HCT116 (cell line): ENCODE measurements at regions not wholly inside any gene's neighbourhood (a gene's known extent, or its start where the extent isn't known, plus 50 kb on each side); places are given as distances from the start of the nearest gene placed in this dataset.

Experiments
- ATAC-seq: fragments of 200-7000 bp; cut with Tn5 transposase; 2 replicates; pipeline ENCODE4 v1.9.1; 2020; ENCODE audit warnings: mild to moderate bottlenecking, moderate library complexity
- BruUV-seq: library from RNA; stranded (reverse); fragments of 400-500 nt; replicated peaks from 2 replicates; lab custom pipeline; 2021; lab: Mats Ljungman, UMichigan
- CTCF ChIA-PET: fragments of 300-600 bp; sonication (Branson Sonifier 250); formaldehyde crosslinking; loops from one replicate; lab custom pipeline; 2021; ENCODE audit warnings: antibody characterized with exemption; lab: Charles Lee
- POLR2A ChIA-PET: fragments of 300-600, 350-600 bp; sonication (Branson Sonifier 250); formaldehyde crosslinking; loops from one replicate; lab custom pipeline; 2021; ENCODE audit warnings: antibody characterized with exemption; lab: Charles Lee
- RAD21 ChIA-PET, 2 experiments: fragments of 300-600 bp; sonication (Branson Sonifier 250); formaldehyde crosslinking; loops; one replicate each; lab custom pipeline; 2023; ENCODE audit warnings: low total read pairs in 2 of 2; ENCODE audit not compliant: uncharacterized antibody in 2 of 2, unreplicated experiment in 2 of 2, low non-redundant PET in 1 of 2; lab: Charles Lee
- DNase-seq: peaks from one replicate; pipeline ENCODE4 v3.0.0-alpha.2; 2010; ENCODE audit warnings: low read depth, low spot score
- H2AFZ ChIP-seq: fragments of 200-600 bp; shearing (Covaris generic), sonication (generic); 2 replicates; pipeline ENCODE4 v1.6.1; 2017; ENCODE audit warnings: low read depth, mixed run types, mixed read lengths, antibody characterized with exemption, low read length; ENCODE audit not compliant: poor library complexity, severe bottlenecking
- H3K27ac ChIP-seq: 2 replicates; pipeline ENCODE4 v1.5.1; 2012; ENCODE audit warnings: low read depth, low read length
- H3K27me3 ChIP-seq: fragments of 200-600 bp; sonication (generic); 2 replicates; pipeline ENCODE4 v1.6.1; 2016; ENCODE audit warnings: mixed run types, low read length, mixed read lengths; ENCODE audit not compliant: insufficient read depth
- H3K36me3 ChIP-seq, 2 experiments: fragments of 200-500 bp in 1 of 2; fragments of 200-600 bp in 1 of 2; sonication (Bioruptor generic) in 1 of 2; sonication (generic) in 1 of 2; 2 replicates each; pipeline versions ENCODE4 v1.5.1 to v1.6.1; 2014 to 2016; ENCODE audit warnings: low read length in 2 of 2, inconsistent platforms in 1 of 2, mixed read lengths in 1 of 2, mixed run types in 1 of 2; ENCODE audit not compliant: insufficient read depth in 2 of 2, control insufficient read depth in 1 of 2
- H3K4me1 ChIP-seq, 2 experiments: fragments of 200-600 bp in 1 of 2; sonication (generic) in 1 of 2; 2 replicates each; pipeline versions ENCODE4 v1.5.1 to v1.6.1; 2012 to 2017; ENCODE audit warnings: low read length in 2 of 2, inconsistent platforms in 1 of 2, mild to moderate bottlenecking in 1 of 2, mixed read lengths in 1 of 2, mixed run types in 1 of 2, moderate library complexity in 1 of 2; ENCODE audit not compliant: insufficient read depth in 2 of 2, control insufficient read depth in 1 of 2
- H3K4me2 ChIP-seq: fragments of 200-600 bp; sonication (generic); 2 replicates; pipeline ENCODE4 v1.6.1; 2017; ENCODE audit warnings: mixed run types, low read length, mixed read lengths
- H3K4me3 ChIP-seq, 2 experiments: fragments of 200-600 bp in 1 of 2; sonication (generic) in 1 of 2; replicated peaks in 1 of 2; 2 replicates each; pipeline ENCODE4 v1.5.1; 2011 to 2016; ENCODE audit warnings: low read length in 2 of 2, control low read depth in 1 of 2, low read depth in 1 of 2, mild to moderate bottlenecking in 1 of 2, mixed read lengths in 1 of 2, mixed run types in 1 of 2
- H3K79me2 ChIP-seq: fragments of 200-600 bp; sonication (generic); 2 replicates; pipeline ENCODE4 v1.6.1; 2017; ENCODE audit warnings: mild to moderate bottlenecking, mixed run types, low read length, moderate library complexity, mixed read lengths; ENCODE audit not compliant: insufficient read depth
- H3K9ac ChIP-seq: fragments of 200-600 bp; sonication (generic); 2 replicates; pipeline ENCODE4 v1.6.1; 2016; ENCODE audit warnings: low read length, mixed read lengths
- H3K9me2 ChIP-seq: fragments of 200-600 bp; sonication (generic), shearing (Covaris generic); 2 replicates; pipeline ENCODE4 v1.6.1; 2017; ENCODE audit warnings: mixed run types, mild to moderate bottlenecking, moderate library complexity; ENCODE audit not compliant: insufficient read depth
- H3K9me3 ChIP-seq, 2 experiments: fragments of 200-500 bp in 1 of 2; fragments of 200-600 bp in 1 of 2; sonication (Bioruptor generic) in 1 of 2; sonication (generic) in 1 of 2; 2 replicates each; pipeline ENCODE4 v1.6.1; 2014 to 2017; ENCODE audit warnings: low read length in 2 of 2, mixed read lengths in 2 of 2, inconsistent platforms in 1 of 2, low read depth in 1 of 2, mild to moderate bottlenecking in 1 of 2, mixed run types in 1 of 2, moderate library complexity in 1 of 2; ENCODE audit not compliant: control insufficient read depth in 1 of 2, insufficient read depth in 1 of 2
- H4K20me1 ChIP-seq: fragments of 200-600 bp; sonication (generic), shearing (Covaris generic); 2 replicates; pipeline ENCODE4 v1.6.1; 2017; ENCODE audit warnings: mixed run types, mild to moderate bottlenecking, moderate library complexity; ENCODE audit not compliant: insufficient read depth
- CBX3 ChIP-seq: IDR thresholded peaks from 2 replicates; pipeline ENCODE4 v1.6.1; 2012; ENCODE audit warnings: low read depth
- POLR2AphosphoS5 ChIP-seq: IDR thresholded peaks from 2 replicates; pipeline ENCODE4 v1.6.1; 2011; ENCODE audit warnings: mild to moderate bottlenecking, low read depth, low read length, moderate library complexity
- SIN3A ChIP-seq: IDR thresholded peaks from 2 replicates; pipeline ENCODE4 v1.6.1; 2012; ENCODE audit warnings: low read depth
- TCF7L2 ChIP-seq: IDR thresholded peaks from 2 replicates; pipeline ENCODE4 v1.7.0; 2011; ENCODE audit warnings: borderline replicate concordance, inconsistent platforms; ENCODE audit not compliant: insufficient read depth, insufficient read length; ENCODE audit errors: extremely low read depth
- ZNF274 ChIP-seq: fragments of 200-500 bp; sonication (Bioruptor generic); IDR thresholded peaks from 2 replicates; pipeline ENCODE4 v1.6.1; 2014; ENCODE audit warnings: mild to moderate bottlenecking, low read depth, low read length, inconsistent platforms
- intact Hi-C: fragments of 100-400 bp; cut with micrococcal nuclease; formaldehyde crosslinking; loops from 2 replicates; pipeline ENCODE4 v1.10.0; 2022
- TF ChIP-seq, protein P1 (sequence below): IDR thresholded peaks from 2 replicates; pipeline ENCODE4 v1.6.1; 2012
- TF ChIP-seq, protein P2 (sequence below): IDR thresholded peaks from 2 replicates; pipeline ENCODE4 v1.6.1; 2011; ENCODE audit warnings: mild to moderate bottlenecking, low read length, moderate library complexity; ENCODE audit not compliant: insufficient replicate concordance; ENCODE audit errors: extremely low read depth

DNA sequence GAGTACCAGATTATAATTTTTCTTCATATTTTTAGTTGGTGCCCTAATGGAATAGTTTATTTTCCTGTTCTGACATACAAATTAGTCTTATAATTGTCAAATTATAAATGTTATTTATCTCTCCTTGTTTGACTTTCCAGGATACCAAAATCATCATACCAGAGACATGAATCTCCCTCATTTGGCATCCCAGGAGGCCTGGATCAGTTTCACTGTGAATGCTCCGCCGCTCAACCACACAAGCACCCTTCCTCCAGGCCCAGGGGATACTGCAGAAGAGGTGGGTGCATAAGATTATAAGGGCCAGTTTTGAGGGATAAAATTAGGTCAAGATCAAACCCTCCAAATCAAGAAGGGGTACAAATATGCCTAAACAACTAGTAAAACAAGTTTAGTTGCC is 1229.3 kb downstream of the CDH12 start:
- Histone ChIP-seq H3K79me2 (no peaks in the 10 kb centered on the region), H3K4me1 (no peaks in the 10 kb centered on the region), H3K4me3 (no peak overlapping the region), H3K9ac (no peak overlapping the region), H4K20me1 (no peaks in the 10 kb centered on the region), H2AFZ (no peak overlapping the region), H3K9me2 (no peaks in the 10 kb centered on the region), H3K27ac (no peak overlapping the region), H3K9me3 (no peaks in the 10 kb centered on the region; a peak in 2 of 4 replicates), H3K36me3 (no peaks in the 10 kb centered on the region), H3K27me3 (no peaks in the 10 kb centered on the region), H3K4me2 (no peak overlapping the region)
- ATAC-seq (no peak), DNase-seq (no peak)
- intact Hi-C loops, result no loop called here
- TF ChIP-seq CBX3 (no peak), POLR2AphosphoS5 (no peak)
- TF ChIP-seq, protein P1, sequence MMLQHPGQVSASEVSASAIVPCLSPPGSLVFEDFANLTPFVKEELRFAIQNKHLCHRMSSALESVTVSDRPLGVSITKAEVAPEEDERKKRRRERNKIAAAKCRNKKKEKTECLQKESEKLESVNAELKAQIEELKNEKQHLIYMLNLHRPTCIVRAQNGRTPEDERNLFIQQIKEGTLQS, result no peak
- POLR2A ChIA-PET, result no interaction called here
- CTCF ChIA-PET, result no interaction called here
- RAD21 ChIA-PET, result no interaction called here
- no TSS peak for BruUV-seq

DNA sequence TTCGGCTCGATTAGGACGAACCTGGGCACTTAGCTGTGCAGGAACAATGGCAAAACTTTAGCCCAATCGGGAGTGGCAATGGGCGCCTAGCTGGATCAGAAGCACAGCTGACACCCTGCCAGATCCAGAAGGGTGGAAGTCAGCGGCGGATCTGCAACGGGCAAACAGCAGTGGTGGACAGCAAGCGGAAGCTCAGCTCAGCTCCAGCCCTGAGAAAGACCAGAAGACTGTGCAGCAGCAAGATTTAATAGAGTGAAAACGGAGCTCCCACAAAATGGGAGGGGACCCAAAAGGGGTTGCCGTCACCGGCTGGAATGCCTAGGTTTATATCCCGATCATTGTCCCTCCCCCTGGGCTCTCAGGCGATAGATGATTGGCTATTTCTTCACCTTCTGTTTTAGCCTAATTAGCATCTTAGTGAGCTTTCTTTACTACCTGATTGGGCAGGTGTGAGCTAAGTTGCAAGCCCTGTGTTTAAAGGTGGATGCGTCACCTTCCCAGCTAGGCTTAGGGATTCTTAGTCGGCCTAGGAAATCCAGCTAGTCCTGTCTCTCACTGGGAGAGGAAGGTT is 1237.9 kb downstream of the CDH12 start:
- Histone ChIP-seq H3K27ac (no peak overlapping the region), H3K36me3 (no peaks in the 10 kb centered on the region), H3K9me3 (peaks cover 4 to 10% of the 10 kb centered on the region in 2 experiments; a peak in 2 of 4 replicates), H4K20me1 (no peaks in the 10 kb centered on the region), H3K4me3 (no peak overlapping the region), H3K27me3 (no peaks in the 10 kb centered on the region), H2AFZ (no peak overlapping the region), H3K9me2 (no peaks in the 10 kb centered on the region), H3K4me1 (no peaks in the 10 kb centered on the region), H3K9ac (no peak overlapping the region), H3K79me2 (no peaks in the 10 kb centered on the region), H3K4me2 (no peak overlapping the region)
- intact Hi-C loops, result no loop called here
- TF ChIP-seq TCF7L2, result no peak
- TF ChIP-seq ZNF274, result no peak
- TF ChIP-seq SIN3A, result no peak
- TF ChIP-seq, protein P2, sequence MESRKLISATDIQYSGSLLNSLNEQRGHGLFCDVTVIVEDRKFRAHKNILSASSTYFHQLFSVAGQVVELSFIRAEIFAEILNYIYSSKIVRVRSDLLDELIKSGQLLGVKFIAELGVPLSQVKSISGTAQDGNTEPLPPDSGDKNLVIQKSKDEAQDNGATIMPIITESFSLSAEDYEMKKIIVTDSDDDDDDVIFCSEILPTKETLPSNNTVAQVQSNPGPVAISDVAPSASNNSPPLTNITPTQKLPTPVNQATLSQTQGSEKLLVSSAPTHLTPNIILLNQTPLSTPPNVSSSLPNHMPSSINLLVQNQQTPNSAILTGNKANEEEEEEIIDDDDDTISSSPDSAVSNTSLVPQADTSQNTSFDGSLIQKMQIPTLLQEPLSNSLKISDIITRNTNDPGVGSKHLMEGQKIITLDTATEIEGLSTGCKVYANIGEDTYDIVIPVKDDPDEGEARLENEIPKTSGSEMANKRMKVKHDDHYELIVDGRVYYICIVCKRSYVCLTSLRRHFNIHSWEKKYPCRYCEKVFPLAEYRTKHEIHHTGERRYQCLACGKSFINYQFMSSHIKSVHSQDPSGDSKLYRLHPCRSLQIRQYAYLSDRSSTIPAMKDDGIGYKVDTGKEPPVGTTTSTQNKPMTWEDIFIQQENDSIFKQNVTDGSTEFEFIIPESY, result no peak
- no TSS peak for BruUV-seq
- DNase-seq (no peak), ATAC-seq (no peak)
- RAD21 ChIA-PET, result no interaction called here
- CTCF ChIA-PET, result no interaction called here
- POLR2A ChIA-PET, result no interaction called here
